HepG2 (cell line): ENCODE measurements at regions not wholly inside any gene's neighbourhood (a gene's known extent, or its start where the extent isn't known, plus 50 kb on each side); places are given as distances from the start of the nearest gene placed in this dataset.

Experiments used
- ATAC-seq: fragments of 200-7000 bp; cut with Tn5 transposase; 3 replicates; pipeline ENCODE4 v1.9.1; 2020; ENCODE audit warnings: mild to moderate bottlenecking, moderate library complexity
- BruUV-seq: library from RNA; stranded (reverse); fragments of 400-500 nt; replicated peaks from 2 replicates; lab custom pipeline; 2021; lab: Mats Ljungman, UMichigan
- CTCF ChIA-PET: fragments of 300-600 bp; formaldehyde crosslinking; extraction: SDS; loops from one replicate; lab custom pipeline; 2021; ENCODE audit warnings: low total read pairs, inconsistent platforms, low intra/inter-chr PET ratio; lab: Yijun Ruan, JAX
- POLR2A ChIA-PET: fragments of 350-600 bp; sonication (Branson Sonifier 250); formaldehyde crosslinking; loops from one replicate; lab custom pipeline; 2020; ENCODE audit warnings: antibody characterized with exemption, inconsistent platforms; lab: Yijun Ruan, JAX
- DNase-seq: peaks from one replicate; pipeline ENCODE4 v3.0.0-alpha.2; 2015; ENCODE audit warnings: low spot score
- FAIRE-seq: peaks from 3 replicates; lab custom pipeline; 2011; peaks lifted over from hg19 to GRCh38; lab: Jason Lieb, UNC
- H2AFZ ChIP-seq: one replicate; pipeline ENCODE4 v1.6.1; 2011; ENCODE audit warnings: low read length, inconsistent platforms
- H3K27ac ChIP-seq: fragments of 300-600 bp; 3 replicates; pipeline ENCODE4 v1.8.0; 2011; ENCODE audit warnings: mixed run types, mild to moderate bottlenecking, mixed read lengths, low read length, inconsistent platforms; ENCODE audit not compliant: insufficient read depth; ENCODE audit errors: extremely low read length
- H3K27me3 ChIP-seq, 2 experiments: fragments of 200-600 bp in 1 of 2; 2 replicates in 1 of 2; 3 replicates in 1 of 2; pipeline versions ENCODE4 v1.6.0 to v1.8.0; 2011; ENCODE audit warnings: low read length in 2 of 2, mild to moderate bottlenecking in 2 of 2, moderate library complexity in 2 of 2, inconsistent platforms in 1 of 2; ENCODE audit not compliant: insufficient read depth in 2 of 2, control insufficient read depth in 1 of 2
- H3K36me3 ChIP-seq, 2 experiments: fragments of 200-600 bp in 1 of 2; replicated peaks in 1 of 2; 2 replicates in 1 of 2; 3 replicates in 1 of 2; pipeline versions ENCODE4 v1.5.1 to v1.8.0; 2011; ENCODE audit warnings: low read length in 2 of 2, inconsistent platforms in 1 of 2; ENCODE audit not compliant: insufficient read depth in 2 of 2, control insufficient read depth in 1 of 2
- H3K4me1 ChIP-seq: 2 replicates; pipeline ENCODE4 v1.5.1; 2012; ENCODE audit warnings: low read length, inconsistent platforms; ENCODE audit not compliant: insufficient read depth
- H3K4me2 ChIP-seq: 2 replicates; pipeline ENCODE4 v1.6.0; 2011; ENCODE audit warnings: low read depth, low read length, inconsistent platforms
- H3K4me3 ChIP-seq, 3 experiments: fragments of 200-600 bp in 1 of 3; sonication (generic), shearing (Covaris generic) in 1 of 3; replicated peaks in 1 of 3; 2 replicates each; pipeline ENCODE4 v1.5.1; 2011 to 2016; ENCODE audit warnings: low read length in 3 of 3, inconsistent platforms in 2 of 3, low read depth in 2 of 3, mild to moderate bottlenecking in 2 of 3, control low read depth in 1 of 3, mixed read lengths in 1 of 3; ENCODE audit not compliant: insufficient read depth in 1 of 3
- H3K79me2 ChIP-seq: one replicate; pipeline ENCODE4 v1.6.1; 2011; ENCODE audit warnings: low read length, inconsistent platforms; ENCODE audit not compliant: insufficient read depth
- H3K9ac ChIP-seq: 2 replicates; pipeline ENCODE4 v1.6.0; 2011; ENCODE audit warnings: mild to moderate bottlenecking, low read depth, low read length, inconsistent platforms; ENCODE audit not compliant: insufficient read depth
- H3K9me3 ChIP-seq: 2 replicates; pipeline ENCODE4 v1.5.1; 2012; ENCODE audit warnings: mild to moderate bottlenecking, low read length
- H4K20me1 ChIP-seq: 2 replicates; pipeline ENCODE4 v1.6.0; 2011; ENCODE audit warnings: inconsistent platforms, mild to moderate bottlenecking, low read length, moderate library complexity; ENCODE audit not compliant: insufficient read depth
- HDAC2 ChIP-seq: sonication (generic); formaldehyde crosslinking; IDR thresholded peaks from 2 replicates; pipeline ENCODE4 v1.4.0; 2020; ENCODE audit warnings: missing genetic modification reagents
- HOXA3 ChIP-seq: sonication (generic); formaldehyde crosslinking; IDR thresholded peaks from 2 replicates; pipeline ENCODE4 v1.5.0; 2020; ENCODE audit warnings: missing genetic modification reagents
- IRF9 ChIP-seq: sonication (generic); formaldehyde crosslinking; IDR thresholded peaks from 2 replicates; pipeline ENCODE4 v1.8.0; 2022; ENCODE audit warnings: missing genetic modification reagents, mild to moderate bottlenecking, borderline replicate concordance
- KAT8 ChIP-seq: IDR thresholded peaks from 2 replicates; pipeline ENCODE4 v1.6.1; 2016; ENCODE audit warnings: missing genetic modification reagents, missing compliant biosample characterization
- KDM2A ChIP-seq: sonication (generic); formaldehyde crosslinking; IDR thresholded peaks from 2 replicates; pipeline ENCODE4 v1.4.0; 2020; ENCODE audit warnings: low read depth, missing genetic modification reagents, borderline replicate concordance
- MEIS2 ChIP-seq: sonication (generic); formaldehyde crosslinking; IDR thresholded peaks from 2 replicates; pipeline ENCODE4 v1.9.0; 2021; ENCODE audit warnings: mild to moderate bottlenecking, missing genetic modification reagents
- MIER3 ChIP-seq: IDR thresholded peaks from 2 replicates; pipeline ENCODE4 v1.6.1; 2016; ENCODE audit warnings: missing compliant biosample characterization, borderline replicate concordance
- NCOA5 ChIP-seq: sonication (generic); formaldehyde crosslinking; IDR thresholded peaks from 2 replicates; pipeline ENCODE4 v1.4.0; 2020; ENCODE audit warnings: missing genetic modification reagents
- NFE2L1 ChIP-seq: sonication (generic); formaldehyde crosslinking; IDR thresholded peaks from 2 replicates; pipeline ENCODE4 v1.4.0; 2020; ENCODE audit warnings: missing genetic modification reagents, mild to moderate bottlenecking, borderline replicate concordance
- RFXAP ChIP-seq: sonication (generic); formaldehyde crosslinking; IDR thresholded peaks from 2 replicates; pipeline ENCODE4 v1.4.0; 2020; ENCODE audit warnings: missing genetic modification reagents, borderline replicate concordance
- SALL1 ChIP-seq: sonication (generic); formaldehyde crosslinking; IDR thresholded peaks from 2 replicates; pipeline ENCODE4 v1.8.0; 2022; ENCODE audit warnings: mild to moderate bottlenecking, missing genetic modification reagents
- SMAD9 ChIP-seq: sonication (generic); formaldehyde crosslinking; IDR thresholded peaks from 2 replicates; pipeline ENCODE4 v1.5.1; 2020; ENCODE audit warnings: mild to moderate bottlenecking, missing genetic modification reagents
- THYN1 ChIP-seq: sonication (generic); formaldehyde crosslinking; IDR thresholded peaks from 2 replicates; pipeline ENCODE4 v1.8.1; 2023; ENCODE audit warnings: low read depth, mild to moderate bottlenecking, moderate library complexity, missing genetic modification reagents, borderline replicate concordance
- ZBTB7B ChIP-seq: sonication (generic); formaldehyde crosslinking; IDR thresholded peaks from 2 replicates; pipeline ENCODE4 v1.4.0; 2020; ENCODE audit warnings: missing genetic modification reagents
- ZKSCAN1 ChIP-seq: fragments of 150-350 bp; IDR thresholded peaks from 2 replicates; pipeline ENCODE4 v1.6.1; 2014; ENCODE audit warnings: low read length
- ZNF232 ChIP-seq: sonication (generic); formaldehyde crosslinking; IDR thresholded peaks from 2 replicates; pipeline ENCODE4 v1.4.0; 2020; ENCODE audit warnings: missing genetic modification reagents, borderline replicate concordance
- ZNF496 ChIP-seq: sonication (generic); formaldehyde crosslinking; IDR thresholded peaks from 2 replicates; pipeline ENCODE4 v1.8.1; 2023; ENCODE audit warnings: mild to moderate bottlenecking, moderate library complexity, missing genetic modification reagents; ENCODE audit not compliant: insufficient replicate concordance
- ZNF768 ChIP-seq: sonication (generic); formaldehyde crosslinking; IDR thresholded peaks from 2 replicates; pipeline ENCODE4 v1.4.0; 2020; ENCODE audit warnings: missing genetic modification reagents
- ZNF850 ChIP-seq: sonication (generic); formaldehyde crosslinking; conservative IDR thresholded peaks from 2 replicates; pipeline ENCODE4 v1.9.0; 2021; ENCODE audit warnings: mild to moderate bottlenecking, missing genetic modification reagents
- ZNF883 ChIP-seq: sonication (generic); formaldehyde crosslinking; IDR thresholded peaks from 2 replicates; pipeline ENCODE4 v1.5.1; 2020; ENCODE audit warnings: mild to moderate bottlenecking, missing genetic modification reagents; ENCODE audit errors: not compliant biosample characterization
- WGBS: methylation state at CpG from one replicate; pipeline ENCODE4 v1.1.6; 2017; ENCODE audit warnings: low lambda C conversion rate; 5-methylcytosine and 5-hydroxymethylcytosine counted together
- in situ Hi-C: cut with HindIII; loops from 2 replicates; pipeline ENCODE4 v1.10.0; 2017; ENCODE audit warnings: low pct_unique_long_range_greater_than_20kb; ENCODE audit not compliant: extremely low pct_ligation_motif_present
- intact Hi-C: fragments of 100-400 bp; cut with micrococcal nuclease; formaldehyde crosslinking; loops from one replicate; pipeline ENCODE4 v1.10.0; 2022; ENCODE audit not compliant: unreplicated experiment

GRCh38 chr2:81213598-81213997 lies 909.0 kb upstream of the LRRTM1 start:
- Histone ChIP-seq H3K9ac (no peak overlapping the region), H3K4me2 (no peak overlapping the region), H3K9me3 (peaks cover 25% of the 10 kb centered on the region), H3K4me3 (no peak overlapping the region), H3K36me3 (no peaks in the 10 kb centered on the region)
- intact Hi-C loops = no loop called here
- BruUV-seq = no TSS peak
- POLR2A ChIA-PET = no interaction called here
- in situ Hi-C loops = no loop called here
- CTCF ChIA-PET = no interaction called here
- FAIRE-seq = no peak
- TF ChIP-seq MEIS2 (CRISPR knock-in tag) (no peak), ZNF850 (CRISPR knock-in tag) (no peak), NCOA5 (no peak), KDM2A (CRISPR knock-in tag) (no peak), IRF9 (CRISPR knock-in tag) (no peak), ZNF883 (no peak)
- TF ChIP-seq, all 625 proteins: peak for 0
- H3K79me2 ChIP-seq = no peaks in the 10 kb centered on the region
- DNase-seq (no peak), ATAC-seq (no peak)
- H3K27ac ChIP-seq = no peak overlapping the region
- no peaks in the 10 kb centered on the region for H3K4me1 ChIP-seq
- WGBS = 2% methylated on average over 2 of the region's 2 CpGs
- no peaks in the 10 kb centered on the region for H3K27me3 ChIP-seq
- no peaks in the 10 kb centered on the region for H4K20me1 ChIP-seq
- no peak overlapping the region for H2AFZ ChIP-seq

GRCh38 chr2:81206216-81206615 lies 901.7 kb upstream of the LRRTM1 start:
- no peak for TF ChIP-seq ZNF232
- no peak for TF ChIP-seq NFE2L1 (CRISPR knock-in tag)
- TF ChIP-seq ZKSCAN1 = no peak
- TF ChIP-seq ZNF768 (CRISPR knock-in tag) = no peak
- TF ChIP-seq KAT8 (CRISPR knock-in tag) = no peak
- TF ChIP-seq HOXA3 (CRISPR knock-in tag) = no peak
- no peak for TF ChIP-seq SALL1 (CRISPR knock-in tag)
- no peak for TF ChIP-seq HDAC2 (CRISPR knock-in tag)
- TF ChIP-seq RFXAP (CRISPR knock-in tag) = no peak
- TF ChIP-seq SMAD9 (CRISPR knock-in tag) = no peak
- TF ChIP-seq THYN1 = no peak
- TF ChIP-seq MIER3 (CRISPR knock-in tag) = no peak
- no peak for TF ChIP-seq ZNF496 (CRISPR knock-in tag)
- no peak for TF ChIP-seq ZBTB7B (CRISPR knock-in tag)
- Histone ChIP-seq H3K9me3 (peaks cover 16% of the 10 kb centered on the region), H3K4me1 (no peaks in the 10 kb centered on the region), H3K4me3 (no peak overlapping the region), H3K27me3 (no peaks in the 10 kb centered on the region), H3K79me2 (no peaks in the 10 kb centered on the region), H3K9ac (no peak overlapping the region), H4K20me1 (no peaks in the 10 kb centered on the region), H2AFZ (no peak overlapping the region), H3K27ac (no peak overlapping the region), H3K36me3 (no peaks in the 10 kb centered on the region), H3K4me2 (no peak overlapping the region)
- in situ Hi-C loops = no loop called here
- FAIRE-seq = no peak
- no TSS peak for BruUV-seq
- intact Hi-C loops = no loop called here
- POLR2A ChIA-PET = no interaction called here
- WGBS = 0% methylated on average over 5 of the region's 5 CpGs
- CTCF ChIA-PET = no interaction called here
- ATAC-seq = no peak
- DNase-seq = no peak
